ENCODE measurements at regions not wholly inside any gene's neighbourhood (a gene's known extent, or its start where the extent isn't known, plus 50 kb on each side); places are given as distances from the start of the nearest gene placed in this dataset.

DNA sequence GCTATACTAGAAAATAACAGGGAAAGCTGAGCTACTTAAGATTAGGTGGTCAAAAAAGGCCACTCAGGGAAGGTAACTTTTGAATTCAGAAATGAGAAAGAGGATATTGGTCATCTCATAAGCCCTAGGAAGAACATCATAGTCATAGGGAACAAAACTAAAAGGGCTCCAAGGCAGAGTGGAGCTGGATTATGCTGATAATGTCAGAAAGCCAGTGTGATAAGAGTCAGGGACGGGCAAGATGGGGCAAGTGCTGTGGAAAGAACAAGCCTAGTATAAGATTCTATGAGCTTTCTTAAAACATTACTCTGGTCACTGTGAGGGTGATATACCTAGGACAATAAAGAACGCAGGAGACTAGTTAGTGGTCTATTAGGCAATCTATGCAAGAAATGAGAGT is 106.6 kb downstream of the DUSP10 start:
- no peak overlapping the region for H3K4me3 ChIP-seq (ENCODE audit: low read depth, low read length)
- TF ChIP-seq, protein P1, sequence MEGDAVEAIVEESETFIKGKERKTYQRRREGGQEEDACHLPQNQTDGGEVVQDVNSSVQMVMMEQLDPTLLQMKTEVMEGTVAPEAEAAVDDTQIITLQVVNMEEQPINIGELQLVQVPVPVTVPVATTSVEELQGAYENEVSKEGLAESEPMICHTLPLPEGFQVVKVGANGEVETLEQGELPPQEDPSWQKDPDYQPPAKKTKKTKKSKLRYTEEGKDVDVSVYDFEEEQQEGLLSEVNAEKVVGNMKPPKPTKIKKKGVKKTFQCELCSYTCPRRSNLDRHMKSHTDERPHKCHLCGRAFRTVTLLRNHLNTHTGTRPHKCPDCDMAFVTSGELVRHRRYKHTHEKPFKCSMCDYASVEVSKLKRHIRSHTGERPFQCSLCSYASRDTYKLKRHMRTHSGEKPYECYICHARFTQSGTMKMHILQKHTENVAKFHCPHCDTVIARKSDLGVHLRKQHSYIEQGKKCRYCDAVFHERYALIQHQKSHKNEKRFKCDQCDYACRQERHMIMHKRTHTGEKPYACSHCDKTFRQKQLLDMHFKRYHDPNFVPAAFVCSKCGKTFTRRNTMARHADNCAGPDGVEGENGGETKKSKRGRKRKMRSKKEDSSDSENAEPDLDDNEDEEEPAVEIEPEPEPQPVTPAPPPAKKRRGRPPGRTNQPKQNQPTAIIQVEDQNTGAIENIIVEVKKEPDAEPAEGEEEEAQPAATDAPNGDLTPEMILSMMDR (IDR thresholded peaks at IDR 0.05; ENCODE audit: low read depth, low read length, missing control alignments) = no peak
- DNase-seq (ENCODE audit: low read depth) = no peak

DNA sequence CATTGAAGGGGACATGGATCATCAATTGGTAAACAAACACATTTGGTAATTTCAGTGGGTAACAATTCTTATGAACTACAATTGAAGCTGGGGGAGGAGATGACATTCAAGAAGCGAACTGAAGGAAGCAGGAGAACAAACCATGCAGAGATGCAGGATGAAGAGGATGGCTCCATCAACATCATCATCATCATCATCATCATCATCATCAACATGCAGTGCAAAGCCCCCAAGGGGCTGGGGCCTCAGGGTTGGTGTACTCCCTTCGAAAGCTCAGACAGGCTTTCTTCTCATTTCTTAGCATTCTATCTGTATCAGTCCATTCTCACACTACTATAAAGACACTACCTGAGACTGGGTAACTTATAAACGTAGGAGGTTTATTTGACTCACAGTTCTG is 105.8 kb downstream of the DUSP10 start:
- TF ChIP-seq, protein P1 (IDR thresholded peaks at IDR 0.05; ENCODE audit: low read depth, low read length, missing control alignments) = no peak
- DNase-seq (ENCODE audit: low read depth) = no peak
- no peak overlapping the region for H3K4me3 ChIP-seq (ENCODE audit: low read depth, low read length)

DNA sequence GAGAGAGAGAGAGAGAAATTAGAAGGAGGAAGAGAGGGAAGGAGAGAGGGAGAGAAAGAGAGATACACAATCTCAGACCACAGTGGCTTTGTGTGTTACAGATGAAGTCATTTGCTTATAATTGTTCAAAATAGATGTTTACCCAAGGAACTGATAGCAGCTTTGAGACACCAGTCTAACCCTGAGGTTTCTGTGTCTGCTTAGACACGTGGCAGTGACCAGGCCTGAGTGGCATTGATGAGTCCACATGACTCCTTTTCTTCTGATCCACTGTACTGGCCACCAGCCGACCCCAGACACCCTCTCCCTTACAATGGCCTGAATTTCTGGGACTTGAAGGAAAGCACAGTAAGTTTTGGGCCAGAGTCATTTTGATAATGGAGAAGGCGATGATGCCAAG is 104.9 kb downstream of the DUSP10 start:
- H3K4me3 ChIP-seq (ENCODE audit: low read depth, low read length) = no peak overlapping the region
- no peak for DNase-seq (ENCODE audit: low read depth)
- TF ChIP-seq, protein P1 (IDR thresholded peaks at IDR 0.05; ENCODE audit: low read depth, low read length, missing control alignments) = no peak

DNA sequence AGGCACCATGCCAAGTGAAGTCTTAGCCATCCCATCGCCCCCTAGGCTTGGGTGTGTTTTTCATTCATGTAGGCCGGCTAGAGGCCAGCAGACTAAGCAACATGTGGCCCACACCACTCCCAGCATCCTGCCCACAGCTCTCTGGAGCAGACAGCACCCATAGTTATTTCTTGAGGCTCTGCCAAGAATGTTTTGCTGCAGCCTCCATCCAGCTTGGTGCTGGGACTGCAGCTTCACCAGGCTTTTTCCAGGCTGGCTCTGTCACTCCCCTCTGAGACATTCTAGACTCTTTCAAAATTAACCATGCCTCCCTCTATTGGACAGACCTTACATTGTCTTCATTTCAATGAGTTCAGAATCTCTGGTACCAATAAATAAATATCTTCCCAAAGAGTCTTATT is 104.2 kb downstream of the DUSP10 start:
- DNase-seq (ENCODE audit: low read depth) = no peak
- no peak overlapping the region for H3K4me3 ChIP-seq (ENCODE audit: low read depth, low read length)
- TF ChIP-seq, protein P1 (IDR thresholded peaks at IDR 0.05; ENCODE audit: low read depth, low read length, missing control alignments) = no peak

DNA sequence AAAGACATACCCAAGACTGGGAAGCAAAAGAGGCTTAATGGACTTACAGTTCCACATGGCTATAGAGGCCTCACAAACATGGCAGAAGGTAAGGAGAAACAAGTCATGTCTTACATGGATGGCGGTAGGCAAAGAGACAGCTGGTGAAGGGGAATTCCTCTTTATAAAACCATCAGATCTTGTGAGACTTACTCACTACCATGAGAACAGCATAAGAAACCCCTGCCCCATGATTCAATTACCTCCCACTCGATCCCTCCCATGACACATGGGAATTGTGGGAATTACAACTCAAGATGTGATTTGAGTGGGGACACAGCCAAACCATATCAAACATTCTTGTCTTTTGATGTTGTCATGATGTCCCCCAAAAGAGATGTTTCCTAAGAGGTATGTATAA is 103.3 kb downstream of the DUSP10 start:
- TF ChIP-seq, protein P1 (IDR thresholded peaks at IDR 0.05; ENCODE audit: low read depth, low read length, missing control alignments) = no peak
- H3K4me3 ChIP-seq (ENCODE audit: low read depth, low read length) = no peak overlapping the region
- DNase-seq (ENCODE audit: low read depth) = no peak

DNA sequence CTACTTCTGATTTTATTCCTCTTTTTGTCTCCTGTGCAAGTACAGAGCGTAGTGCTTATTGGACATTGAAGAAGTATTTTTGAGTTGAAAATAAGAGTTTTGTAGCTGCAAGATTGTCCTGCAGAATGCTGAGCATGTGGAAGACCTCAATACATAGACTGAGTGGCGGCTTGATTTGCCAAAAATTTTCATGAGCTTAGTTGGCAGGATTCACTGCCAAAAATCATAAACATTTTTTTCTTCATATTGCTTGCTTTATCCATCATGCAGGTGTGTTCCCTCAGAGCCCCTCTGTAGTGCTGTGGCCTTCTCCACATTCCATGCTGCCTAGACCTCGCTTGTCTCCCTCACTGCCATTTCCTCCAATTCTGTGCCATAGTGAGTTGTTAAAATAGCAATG is 100.1 kb downstream of the DUSP10 start:
- no peak overlapping the region for H3K4me3 ChIP-seq (ENCODE audit: low read depth, low read length)
- TF ChIP-seq, protein P1 (IDR thresholded peaks at IDR 0.05; ENCODE audit: low read depth, low read length, missing control alignments) = no peak
- no peak for DNase-seq (ENCODE audit: low read depth)

DNA sequence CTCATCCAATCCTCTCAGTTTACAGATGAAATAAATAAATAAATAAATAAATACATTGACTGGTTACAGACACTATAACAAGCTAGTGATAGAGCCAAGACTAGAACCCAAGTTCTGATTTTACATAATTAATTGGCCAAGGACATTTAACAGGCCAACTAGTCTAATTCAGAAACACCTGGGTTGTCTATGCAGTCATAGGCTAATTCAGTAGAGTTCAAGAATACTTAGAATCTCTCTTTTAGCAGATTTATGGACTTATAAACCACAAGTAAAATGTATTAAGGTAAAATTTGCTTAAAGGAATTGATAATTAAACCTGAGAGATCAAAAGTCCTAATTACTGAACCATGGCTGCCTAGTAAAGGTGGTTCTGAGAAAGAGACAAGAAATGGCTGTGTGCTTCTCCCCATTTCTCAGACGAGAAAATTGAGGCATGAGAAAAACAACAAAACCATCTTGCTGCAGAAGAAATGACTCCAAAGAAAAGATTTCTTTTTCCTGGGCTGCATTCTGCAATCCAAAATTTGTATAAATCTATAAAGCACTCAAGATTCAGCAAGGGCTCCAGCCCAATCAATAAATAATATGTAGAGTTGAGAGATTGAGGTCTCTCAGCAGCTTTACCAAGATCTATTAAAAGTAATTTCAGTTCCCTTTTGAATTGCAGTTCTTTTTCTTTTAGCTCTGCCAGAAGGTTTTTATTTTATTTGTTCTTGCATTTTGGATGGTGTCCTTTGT is 98.3 kb downstream of the DUSP10 start:
- TF ChIP-seq, protein P1 (IDR thresholded peaks at IDR 0.05; ENCODE audit: low read depth, low read length, missing control alignments) = no peak
- H3K4me3 ChIP-seq (ENCODE audit: low read depth, low read length) = no peak overlapping the region; the same call in 1 of the 2 replicates
- DNase-seq (ENCODE audit: low read depth) = no peak
